Gastrocnemius medialis (tissue), 4 donors: ENCODE measurements at regions not wholly inside any gene's neighbourhood (a gene's known extent, or its start where the extent isn't known, plus 50 kb on each side); places are given as distances from the start of the nearest gene placed in this dataset.

Experiments
- POLR2A ChIP-seq, 2 donors: fragments of 450-650 bp; IDR thresholded peaks; one replicate each; pipeline ENCODE4 v1.6.1; 2017; ENCODE audit warnings: antibody characterized with exemption in 2 of 2, mild to moderate bottlenecking in 2 of 2, moderate library complexity in 2 of 2
- TF ChIP-seq, protein P1 (sequence below), 5 experiments: fragments of 450-650 bp in 3 of 5; fragments of 200-600 bp in 2 of 5; sonication (generic) in 2 of 5; IDR thresholded peaks in 4 of 5; conservative IDR thresholded peaks in 1 of 5; 1 replicate in 4 of 5; 2 replicates in 1 of 5; pipeline ENCODE4 v1.5.1; 2016 to 2019; ENCODE audit warnings: antibody characterized with exemption in 5 of 5, mild to moderate bottlenecking in 3 of 5, moderate library complexity in 3 of 5

DNA sequence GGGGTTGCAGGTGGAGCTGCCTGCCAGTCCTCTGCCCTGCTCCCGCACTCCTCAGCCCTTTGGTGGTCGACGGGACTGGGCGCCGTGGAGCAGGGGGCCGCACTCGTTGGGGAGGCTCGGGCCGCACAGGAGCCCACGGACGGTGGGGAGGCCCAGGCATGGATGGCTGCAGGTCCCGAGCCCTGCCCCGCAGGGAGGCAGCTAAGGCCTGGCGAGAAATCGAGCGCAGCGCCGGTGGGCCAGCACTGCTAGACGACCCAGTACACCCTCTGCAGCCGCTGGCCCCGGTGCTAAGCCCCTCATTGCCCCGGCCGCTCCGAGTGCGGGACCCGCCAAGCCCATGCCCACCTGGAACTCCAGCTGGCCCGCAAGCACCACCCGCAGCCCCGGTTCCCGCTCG lies 221.8 kb downstream of the BTG1 start:
- TF ChIP-seq, protein P1, sequence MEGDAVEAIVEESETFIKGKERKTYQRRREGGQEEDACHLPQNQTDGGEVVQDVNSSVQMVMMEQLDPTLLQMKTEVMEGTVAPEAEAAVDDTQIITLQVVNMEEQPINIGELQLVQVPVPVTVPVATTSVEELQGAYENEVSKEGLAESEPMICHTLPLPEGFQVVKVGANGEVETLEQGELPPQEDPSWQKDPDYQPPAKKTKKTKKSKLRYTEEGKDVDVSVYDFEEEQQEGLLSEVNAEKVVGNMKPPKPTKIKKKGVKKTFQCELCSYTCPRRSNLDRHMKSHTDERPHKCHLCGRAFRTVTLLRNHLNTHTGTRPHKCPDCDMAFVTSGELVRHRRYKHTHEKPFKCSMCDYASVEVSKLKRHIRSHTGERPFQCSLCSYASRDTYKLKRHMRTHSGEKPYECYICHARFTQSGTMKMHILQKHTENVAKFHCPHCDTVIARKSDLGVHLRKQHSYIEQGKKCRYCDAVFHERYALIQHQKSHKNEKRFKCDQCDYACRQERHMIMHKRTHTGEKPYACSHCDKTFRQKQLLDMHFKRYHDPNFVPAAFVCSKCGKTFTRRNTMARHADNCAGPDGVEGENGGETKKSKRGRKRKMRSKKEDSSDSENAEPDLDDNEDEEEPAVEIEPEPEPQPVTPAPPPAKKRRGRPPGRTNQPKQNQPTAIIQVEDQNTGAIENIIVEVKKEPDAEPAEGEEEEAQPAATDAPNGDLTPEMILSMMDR (IDR thresholded peaks at IDR 0.05 in 4 of 5, conservative IDR thresholded peaks at IDR 0.05 in 1 of 5), result no peak
- TF ChIP-seq POLR2A (IDR thresholded peaks at IDR 0.05), result no peak
